Panc1 (cell line): ENCODE measurements at regions not wholly inside any gene's neighbourhood (a gene's known extent, or its start where the extent isn't known, plus 50 kb on each side); places are given as distances from the start of the nearest gene placed in this dataset.

ENCODE experiments used
- POLR2AphosphoS5 ChIP-seq: IDR thresholded peaks from 2 replicates; pipeline ENCODE4 v1.6.1; 2012; ENCODE audit warnings: mild to moderate bottlenecking, low read depth, low read length, moderate library complexity
- TF ChIP-seq, protein P1 (sequence below): fragments of 450-650 bp; IDR thresholded peaks from 2 replicates; pipeline ENCODE4 v1.5.1; 2017; ENCODE audit warnings: mild to moderate bottlenecking
- TF ChIP-seq, protein P2 (sequence below), 2 experiments: IDR thresholded peaks; 2 replicates each; pipeline ENCODE4 v1.6.1; 2011 to 2012; ENCODE audit warnings: low read depth in 2 of 2, control low read depth in 1 of 2, low read length in 1 of 2, mild to moderate bottlenecking in 1 of 2, moderate library complexity in 1 of 2; ENCODE audit not compliant: insufficient read depth in 1 of 2

DNA sequence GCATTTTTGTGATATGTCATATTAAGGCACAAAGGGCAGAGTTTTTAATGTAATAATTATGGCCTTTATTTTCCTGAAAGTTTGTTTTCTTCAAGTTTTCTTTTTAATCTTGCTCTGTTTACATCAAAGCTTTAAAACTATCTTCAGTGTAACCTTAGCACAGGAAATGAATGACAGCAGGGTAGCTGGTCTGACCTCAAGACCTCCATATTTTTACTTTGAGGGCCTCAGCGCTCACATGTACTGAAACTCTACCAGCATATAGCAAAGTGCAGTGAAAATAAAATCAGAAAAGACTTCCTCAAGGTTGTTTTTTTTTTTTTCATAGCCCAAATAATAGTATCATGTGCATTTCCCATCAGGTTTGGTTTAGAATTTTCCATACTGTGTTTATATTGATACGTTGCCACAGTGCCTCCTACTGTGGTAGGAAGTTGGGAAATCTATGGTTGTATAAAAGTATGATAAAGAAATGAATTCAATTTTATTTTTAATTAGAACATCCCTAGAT, 163.4 kb downstream of the UBE2E3 start:
- TF ChIP-seq, protein P1, sequence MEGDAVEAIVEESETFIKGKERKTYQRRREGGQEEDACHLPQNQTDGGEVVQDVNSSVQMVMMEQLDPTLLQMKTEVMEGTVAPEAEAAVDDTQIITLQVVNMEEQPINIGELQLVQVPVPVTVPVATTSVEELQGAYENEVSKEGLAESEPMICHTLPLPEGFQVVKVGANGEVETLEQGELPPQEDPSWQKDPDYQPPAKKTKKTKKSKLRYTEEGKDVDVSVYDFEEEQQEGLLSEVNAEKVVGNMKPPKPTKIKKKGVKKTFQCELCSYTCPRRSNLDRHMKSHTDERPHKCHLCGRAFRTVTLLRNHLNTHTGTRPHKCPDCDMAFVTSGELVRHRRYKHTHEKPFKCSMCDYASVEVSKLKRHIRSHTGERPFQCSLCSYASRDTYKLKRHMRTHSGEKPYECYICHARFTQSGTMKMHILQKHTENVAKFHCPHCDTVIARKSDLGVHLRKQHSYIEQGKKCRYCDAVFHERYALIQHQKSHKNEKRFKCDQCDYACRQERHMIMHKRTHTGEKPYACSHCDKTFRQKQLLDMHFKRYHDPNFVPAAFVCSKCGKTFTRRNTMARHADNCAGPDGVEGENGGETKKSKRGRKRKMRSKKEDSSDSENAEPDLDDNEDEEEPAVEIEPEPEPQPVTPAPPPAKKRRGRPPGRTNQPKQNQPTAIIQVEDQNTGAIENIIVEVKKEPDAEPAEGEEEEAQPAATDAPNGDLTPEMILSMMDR = no peak
- no peak for TF ChIP-seq POLR2AphosphoS5
- TF ChIP-seq, protein P2, sequence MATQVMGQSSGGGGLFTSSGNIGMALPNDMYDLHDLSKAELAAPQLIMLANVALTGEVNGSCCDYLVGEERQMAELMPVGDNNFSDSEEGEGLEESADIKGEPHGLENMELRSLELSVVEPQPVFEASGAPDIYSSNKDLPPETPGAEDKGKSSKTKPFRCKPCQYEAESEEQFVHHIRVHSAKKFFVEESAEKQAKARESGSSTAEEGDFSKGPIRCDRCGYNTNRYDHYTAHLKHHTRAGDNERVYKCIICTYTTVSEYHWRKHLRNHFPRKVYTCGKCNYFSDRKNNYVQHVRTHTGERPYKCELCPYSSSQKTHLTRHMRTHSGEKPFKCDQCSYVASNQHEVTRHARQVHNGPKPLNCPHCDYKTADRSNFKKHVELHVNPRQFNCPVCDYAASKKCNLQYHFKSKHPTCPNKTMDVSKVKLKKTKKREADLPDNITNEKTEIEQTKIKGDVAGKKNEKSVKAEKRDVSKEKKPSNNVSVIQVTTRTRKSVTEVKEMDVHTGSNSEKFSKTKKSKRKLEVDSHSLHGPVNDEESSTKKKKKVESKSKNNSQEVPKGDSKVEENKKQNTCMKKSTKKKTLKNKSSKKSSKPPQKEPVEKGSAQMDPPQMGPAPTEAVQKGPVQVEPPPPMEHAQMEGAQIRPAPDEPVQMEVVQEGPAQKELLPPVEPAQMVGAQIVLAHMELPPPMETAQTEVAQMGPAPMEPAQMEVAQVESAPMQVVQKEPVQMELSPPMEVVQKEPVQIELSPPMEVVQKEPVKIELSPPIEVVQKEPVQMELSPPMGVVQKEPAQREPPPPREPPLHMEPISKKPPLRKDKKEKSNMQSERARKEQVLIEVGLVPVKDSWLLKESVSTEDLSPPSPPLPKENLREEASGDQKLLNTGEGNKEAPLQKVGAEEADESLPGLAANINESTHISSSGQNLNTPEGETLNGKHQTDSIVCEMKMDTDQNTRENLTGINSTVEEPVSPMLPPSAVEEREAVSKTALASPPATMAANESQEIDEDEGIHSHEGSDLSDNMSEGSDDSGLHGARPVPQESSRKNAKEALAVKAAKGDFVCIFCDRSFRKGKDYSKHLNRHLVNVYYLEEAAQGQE (IDR thresholded peaks at IDR 0.05; ENCODE audit: insufficient read depth in 1 of 2, low read depth in 2 of 2, low read length in 1 of 2) = no peak
